ENCODE measurements at regions not wholly inside any gene's neighbourhood (a gene's known extent, or its start where the extent isn't known, plus 50 kb on each side); places are given as distances from the start of the nearest gene placed in this dataset.

- TF ChIP-seq EZH2 (IDR thresholded peaks at IDR 0.05; ENCODE audit: borderline replicate concordance, low read length) = no peak
- TF ChIP-seq CTCF (IDR thresholded peaks at IDR 0.05; ENCODE audit: low read length) = no peak
- Histone ChIP-seq H3K9me2 (ENCODE audit: low read depth, low read length) (no peaks in the 10 kb centered on the region), H3K79me2 (ENCODE audit: insufficient read depth, low read length) (no peaks in the 10 kb centered on the region), H3K36me3 (ENCODE audit: insufficient read depth, low read length) (no peaks in the 10 kb centered on the region), H2AFZ (ENCODE audit: low read length) (no peak overlapping the region), H3K27ac (ENCODE audit: low read depth, low read length, poor library complexity, severe bottlenecking) (no peak overlapping the region), H3K4me3 (ENCODE audit: low read depth, low read length, poor library complexity, severe bottlenecking) (no peak overlapping the region), H4K20me1 (ENCODE audit: insufficient read depth, low read length) (no peaks in the 10 kb centered on the region), H3K4me2 (ENCODE audit: low read length) (no peak overlapping the region), H3F3A (ENCODE audit: insufficient read depth, low read length) (no peaks in the 10 kb centered on the region), H3K9me3 (ENCODE audit: low read length) (no peaks in the 10 kb centered on the region), H3K27me3 (ENCODE audit: insufficient read depth, low read length) (0 out of 2 replicates have a peak, but pooled peaks cover 3% of the 10 kb centered on the region), H3K9ac (ENCODE audit: low read length) (no peak overlapping the region), H3K4me1 (ENCODE audit: insufficient read depth, low read length, severe bottlenecking) (no peaks in the 10 kb centered on the region)
Observed at GRCh38 chr1:22375601-22376000, 76.0 kb upstream of the ZBTB40 start.

GRCh38 chr1:22376001-22376400, 75.7 kb upstream of the ZBTB40 start:
- no peak for TF ChIP-seq EZH2 (IDR thresholded peaks at IDR 0.05; ENCODE audit: borderline replicate concordance, low read length)
- TF ChIP-seq CTCF (IDR thresholded peaks at IDR 0.05; ENCODE audit: low read length) = no peak
- H3K9me2 ChIP-seq (ENCODE audit: low read depth, low read length) = no peaks in the 10 kb centered on the region
- H3K27me3 ChIP-seq (ENCODE audit: insufficient read depth, low read length) = 0 out of 2 replicates have a peak, but pooled peaks cover 3% of the 10 kb centered on the region
- H3F3A ChIP-seq (ENCODE audit: insufficient read depth, low read length) = no peaks in the 10 kb centered on the region
- H3K9me3 ChIP-seq (ENCODE audit: low read length) = no peaks in the 10 kb centered on the region
- no peaks in the 10 kb centered on the region for H3K36me3 ChIP-seq (ENCODE audit: insufficient read depth, low read length)
- H3K27ac ChIP-seq (ENCODE audit: low read depth, low read length, poor library complexity, severe bottlenecking) = no peak overlapping the region
- H3K9ac ChIP-seq (ENCODE audit: low read length) = no peak overlapping the region
- no peaks in the 10 kb centered on the region for H3K79me2 ChIP-seq (ENCODE audit: insufficient read depth, low read length)
- H3K4me2 ChIP-seq (ENCODE audit: low read length) = no peak overlapping the region
- no peak overlapping the region for H3K4me3 ChIP-seq (ENCODE audit: low read depth, low read length, poor library complexity, severe bottlenecking)
- no peaks in the 10 kb centered on the region for H3K4me1 ChIP-seq (ENCODE audit: insufficient read depth, low read length, severe bottlenecking)
- no peaks in the 10 kb centered on the region for H4K20me1 ChIP-seq (ENCODE audit: insufficient read depth, low read length)
- no peak overlapping the region for H2AFZ ChIP-seq (ENCODE audit: low read length)

- Histone ChIP-seq H3K4me2 (ENCODE audit: low read length) (no peak overlapping the region), H2AFZ (ENCODE audit: low read length) (no peak overlapping the region), H3K36me3 (ENCODE audit: insufficient read depth, low read length) (no peaks in the 10 kb centered on the region), H3K79me2 (ENCODE audit: insufficient read depth, low read length) (no peaks in the 10 kb centered on the region), H3K4me3 (ENCODE audit: low read depth, low read length, poor library complexity, severe bottlenecking) (no peak overlapping the region), H3K27ac (ENCODE audit: low read depth, low read length, poor library complexity, severe bottlenecking) (no peak overlapping the region), H3K27me3 (ENCODE audit: insufficient read depth, low read length) (0 out of 2 replicates have a peak, but pooled peaks cover 3% of the 10 kb centered on the region), H3K9me3 (ENCODE audit: low read length) (no peaks in the 10 kb centered on the region), H3K9me2 (ENCODE audit: low read depth, low read length) (no peaks in the 10 kb centered on the region), H3F3A (ENCODE audit: insufficient read depth, low read length) (no peaks in the 10 kb centered on the region), H4K20me1 (ENCODE audit: insufficient read depth, low read length) (no peaks in the 10 kb centered on the region), H3K9ac (ENCODE audit: low read length) (no peak overlapping the region), H3K4me1 (ENCODE audit: insufficient read depth, low read length, severe bottlenecking) (no peaks in the 10 kb centered on the region)
- no peak for TF ChIP-seq CTCF (IDR thresholded peaks at IDR 0.05; ENCODE audit: low read length)
- no peak for TF ChIP-seq EZH2 (IDR thresholded peaks at IDR 0.05; ENCODE audit: borderline replicate concordance, low read length)
Observed at GRCh38 chr1:22376546-22376945, 75.1 kb upstream of the ZBTB40 start.

All from OCI-LY1 (cell line).